ENCODE measurements at regions not wholly inside any gene's neighbourhood (a gene's known extent, or its start where the extent isn't known, plus 50 kb on each side); places are given as distances from the start of the nearest gene placed in this dataset.
"Not testable (repeated sequence)": the region's sequence is repeated elsewhere in the genome, so short reads cannot be mapped to it uniquely, and the experiment has no call there.

DNA sequence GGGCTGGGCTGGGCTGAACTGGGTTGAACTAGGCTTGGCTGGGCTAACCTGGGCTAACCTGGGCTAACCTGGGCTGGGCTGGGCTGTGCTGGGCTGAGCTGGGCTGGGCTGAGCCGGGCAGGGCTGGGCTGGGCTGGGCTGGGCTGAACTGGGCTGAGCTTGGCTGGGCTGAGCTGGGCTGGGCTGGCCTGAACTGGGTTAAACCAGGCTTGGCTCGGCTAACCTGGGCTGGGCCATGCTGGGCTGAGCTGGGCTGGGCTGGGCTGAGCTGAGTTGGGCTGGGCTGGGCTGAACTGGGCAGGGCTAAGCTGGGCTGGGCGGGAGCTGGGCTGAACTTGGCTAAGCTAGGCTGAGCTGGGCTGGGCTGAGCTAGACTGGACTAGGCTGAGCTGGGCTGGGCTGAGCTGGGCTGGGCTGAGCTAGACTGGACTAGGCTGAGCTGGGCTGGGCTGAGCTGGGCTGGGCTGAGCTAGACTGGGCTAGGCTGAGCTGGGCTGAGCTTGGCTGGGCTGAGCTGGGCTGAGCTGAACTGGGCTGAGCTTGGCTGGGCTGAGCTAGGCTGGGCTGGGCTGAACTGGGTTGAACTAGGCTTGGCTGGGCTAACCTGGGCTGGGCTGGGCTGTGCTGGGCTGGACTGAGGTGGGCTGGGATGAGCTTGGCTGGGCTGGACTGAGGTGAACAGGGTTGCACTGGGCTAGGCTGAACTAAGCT is 49.9 kb upstream of the GPC1 start:
- not testable (repeated sequence) for DNase-seq
